Activated CD4-positive, alpha-beta T cell treated with anti-CD3 and anti-CD28 coated beads, Interleukin-2, amount 50 U/mL, for 16 hours (primary cell): ENCODE measurements at regions not wholly inside any gene's neighbourhood (a gene's known extent, or its start where the extent isn't known, plus 50 kb on each side); places are given as distances from the start of the nearest gene placed in this dataset.

Experiments
- DNase-seq: peaks from one replicate; pipeline ENCODE4 v3.0.0-alpha.2; 2020

DNA sequence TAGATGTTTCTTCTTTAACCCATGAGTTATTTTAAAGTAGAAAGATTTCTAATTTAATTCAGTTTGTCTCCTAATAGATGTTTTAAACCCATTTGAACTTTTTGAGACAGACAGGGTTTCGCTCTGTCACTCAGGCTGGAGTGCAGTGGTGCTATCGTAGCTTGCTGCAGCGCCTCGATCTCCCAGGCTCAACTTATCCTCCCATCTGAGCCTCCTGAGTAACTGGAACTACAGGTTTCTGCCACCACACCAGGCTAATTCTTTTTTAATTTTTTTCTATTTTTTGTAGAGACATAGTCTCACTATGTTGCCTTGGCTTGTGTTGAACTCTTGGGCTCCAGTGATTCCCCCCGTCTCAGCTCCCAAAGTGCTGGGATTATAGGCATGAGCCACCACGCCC is 53.0 kb upstream of the RAB18 start:
- no peak for DNase-seq

GRCh38 chr10:27450225-27450624 is 53.9 kb upstream of the RAB18 start:
- no peak for DNase-seq

GRCh38 chr10:27449571-27449970 is 54.5 kb upstream of the RAB18 start:
- no peak for DNase-seq

- DNase-seq: no peak
Observed at GRCh38 chr10:27448921-27449320, 55.2 kb upstream of the RAB18 start.

DNA sequence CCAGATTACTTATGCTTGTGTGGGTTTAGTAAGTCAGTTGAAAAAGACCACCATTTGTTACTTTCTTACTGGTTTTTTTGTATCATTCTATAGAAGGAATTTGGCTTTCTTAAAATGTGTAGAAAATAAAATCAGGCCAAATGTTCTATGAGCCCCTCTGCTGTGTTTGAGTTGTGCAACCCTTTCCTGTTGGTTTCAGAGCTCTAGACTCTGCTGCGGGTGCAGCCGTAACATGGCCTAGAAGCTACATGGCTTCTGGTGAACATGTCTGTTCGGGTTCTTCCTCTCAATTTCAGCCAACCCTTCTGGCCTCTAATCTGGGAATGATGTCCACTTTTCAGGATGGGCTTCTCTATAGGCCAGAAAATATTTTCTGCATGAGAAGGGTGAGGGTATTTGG is 56.6 kb upstream of the RAB18 start:
- no peak for DNase-seq

GRCh38 chr10:27446091-27446918 is 57.8 kb upstream of the RAB18 start:
- peak; percentile 16 for DNase-seq

DNA sequence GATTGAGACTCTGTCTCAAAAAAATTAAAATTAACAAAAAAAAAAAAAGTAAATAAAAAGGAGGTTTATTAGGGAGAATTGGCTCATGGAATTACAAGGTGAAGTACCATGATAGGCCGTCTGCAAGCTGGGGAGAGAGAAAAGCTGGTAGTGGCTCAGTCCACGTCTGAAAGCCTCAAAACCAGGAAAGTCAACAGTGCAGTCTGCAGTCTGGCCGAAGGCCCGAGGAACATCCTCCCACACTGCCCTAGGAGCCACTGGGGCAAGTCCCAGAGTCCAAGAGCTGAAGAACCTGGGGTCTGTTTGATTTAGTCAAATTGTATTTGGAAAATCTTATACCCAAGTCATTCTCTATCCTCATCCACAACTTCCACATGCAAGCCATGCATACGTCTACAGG is 59.0 kb upstream of the RAB18 start:
- DNase-seq: no peak

DNA sequence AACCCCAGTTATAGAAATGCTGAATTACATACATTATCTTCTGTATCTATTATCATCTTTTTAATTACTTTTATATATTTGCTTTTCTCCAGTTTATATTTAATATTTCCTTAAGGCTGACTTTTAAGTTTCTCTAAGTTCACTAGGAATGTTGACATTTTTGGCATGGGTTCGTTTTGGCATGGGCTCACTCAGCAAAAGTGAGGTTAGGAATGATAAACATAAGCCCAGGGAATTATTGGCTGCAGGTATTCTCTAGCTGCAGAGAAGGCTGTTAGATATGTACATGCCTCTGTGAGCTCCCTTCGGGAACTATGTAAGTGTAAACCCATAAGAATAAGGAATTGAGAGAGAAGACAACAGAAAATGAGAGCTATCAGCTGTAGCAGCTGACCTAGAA is 63.6 kb upstream of the RAB18 start:
- no peak for DNase-seq

DNA sequence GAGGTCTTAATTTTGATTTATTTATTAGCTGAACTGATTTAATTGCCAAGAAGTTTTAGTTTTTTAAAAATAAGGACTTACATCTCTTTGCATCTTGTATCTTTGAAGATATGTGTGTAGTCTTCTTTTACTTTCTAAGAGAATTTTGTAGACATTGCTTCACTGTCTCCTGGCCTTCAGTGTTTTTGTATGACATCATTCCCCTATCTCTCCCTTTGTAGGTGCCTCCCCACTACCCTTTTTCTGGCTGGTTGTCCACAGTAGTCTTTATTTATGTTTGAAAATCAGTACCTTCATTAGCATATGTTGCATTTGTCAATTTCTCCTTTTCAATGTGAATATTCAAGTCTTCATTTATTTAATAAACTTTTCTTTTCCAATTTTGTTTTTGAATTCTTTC is 64.1 kb upstream of the RAB18 start:
- DNase-seq: no peak

DNA sequence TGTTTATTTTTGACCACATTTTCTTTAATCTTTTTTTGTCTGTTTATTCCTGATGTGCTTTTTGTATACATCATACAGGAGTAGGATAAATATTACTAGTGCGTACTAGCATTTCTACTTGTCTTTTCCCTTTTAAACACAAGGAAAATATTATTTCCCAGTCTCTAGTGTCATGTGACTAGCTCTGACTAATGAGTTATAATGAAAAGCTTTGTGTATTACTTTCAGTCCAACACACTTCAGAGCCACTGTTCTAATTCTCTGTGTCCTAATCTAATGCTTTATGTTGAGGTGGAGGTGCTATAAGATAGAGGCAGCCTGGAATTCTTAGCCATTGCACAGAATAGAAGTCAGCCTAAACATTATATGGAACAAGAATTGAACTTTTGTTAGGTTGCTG is 65.0 kb upstream of the RAB18 start:
- DNase-seq: no peak

- DNase-seq: no peak
Observed at GRCh38 chr10:27437775-27438174, 66.3 kb upstream of the RAB18 start.

GRCh38 chr10:27436710-27437109 is 67.4 kb upstream of the RAB18 start:
- DNase-seq: no peak

DNA sequence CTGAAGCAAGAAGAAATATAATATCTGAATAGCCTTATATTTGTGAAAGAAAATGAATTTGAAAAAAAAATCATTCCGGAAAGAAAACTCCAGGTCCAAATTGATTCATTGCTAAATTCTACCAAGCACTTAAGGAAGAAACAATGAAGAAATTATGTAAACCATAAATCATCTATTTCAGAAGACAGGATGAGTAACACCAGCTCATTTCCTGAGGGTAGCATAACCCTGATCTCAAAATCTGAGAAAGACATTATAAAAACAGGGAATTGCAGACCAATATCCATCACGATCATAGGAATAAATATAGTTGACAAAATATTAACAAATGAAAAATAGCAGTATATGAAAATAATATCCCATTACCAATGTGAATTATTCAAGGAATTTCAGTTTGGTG is 70.1 kb upstream of the RAB18 start:
- DNase-seq: no peak

GRCh38 chr10:27426948-27427467 is 77.1 kb upstream of the RAB18 start:
- no peak for DNase-seq

DNA sequence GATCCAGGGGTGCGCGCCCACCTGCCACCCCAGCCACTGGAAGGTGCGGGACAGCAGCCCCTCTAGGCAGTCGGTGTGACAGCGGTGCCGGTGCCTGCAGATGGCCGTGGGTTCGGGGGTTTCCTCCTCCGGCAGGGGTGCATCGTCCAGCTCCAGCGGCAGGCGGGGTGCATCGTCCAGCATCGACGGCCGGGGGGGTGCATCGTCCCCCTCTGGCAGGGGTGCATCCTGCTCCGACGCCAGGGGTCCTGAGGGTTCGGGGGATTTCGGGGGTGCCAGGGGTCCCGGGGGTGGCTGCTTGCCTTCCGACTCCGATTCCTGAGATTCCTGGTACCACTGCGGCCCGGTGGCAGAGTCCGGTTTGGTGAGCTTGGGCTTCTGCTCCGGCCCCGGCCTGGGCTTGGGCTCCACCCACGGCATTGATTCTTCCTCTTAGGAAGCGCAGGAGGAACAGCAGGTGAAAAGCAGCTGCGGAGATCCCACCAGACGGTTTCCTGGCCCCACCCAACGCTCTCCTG is 90.2 kb upstream of the RAB18 start:
- DNase-seq: no peak

DNA sequence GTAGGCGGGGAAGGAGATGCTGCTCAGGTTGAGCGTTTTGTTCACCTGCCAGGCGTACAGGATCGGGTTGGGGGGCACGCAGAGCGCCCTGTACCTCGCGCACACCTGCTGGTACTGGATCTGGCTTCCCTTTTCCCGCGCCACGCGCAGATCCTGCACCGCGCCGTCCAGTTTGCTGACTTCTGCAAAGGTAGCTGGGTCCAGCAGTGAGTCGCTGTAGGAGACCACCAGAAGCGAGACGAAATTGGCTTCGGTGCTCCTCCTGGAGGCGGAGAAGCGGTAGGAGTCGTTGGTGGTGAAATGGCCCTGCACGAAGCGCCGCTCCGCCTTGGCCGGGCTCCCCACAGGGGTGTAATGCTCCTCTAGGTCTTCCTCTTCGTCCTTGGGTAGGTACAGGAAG is 90.7 kb upstream of the RAB18 start:
- no peak for DNase-seq

GRCh38 chr10:27410153-27410552 is 94.0 kb upstream of the RAB18 start:
- DNase-seq: no peak

GRCh38 chr10:27407271-27407670 is 96.8 kb upstream of the RAB18 start:
- DNase-seq: no peak

DNA sequence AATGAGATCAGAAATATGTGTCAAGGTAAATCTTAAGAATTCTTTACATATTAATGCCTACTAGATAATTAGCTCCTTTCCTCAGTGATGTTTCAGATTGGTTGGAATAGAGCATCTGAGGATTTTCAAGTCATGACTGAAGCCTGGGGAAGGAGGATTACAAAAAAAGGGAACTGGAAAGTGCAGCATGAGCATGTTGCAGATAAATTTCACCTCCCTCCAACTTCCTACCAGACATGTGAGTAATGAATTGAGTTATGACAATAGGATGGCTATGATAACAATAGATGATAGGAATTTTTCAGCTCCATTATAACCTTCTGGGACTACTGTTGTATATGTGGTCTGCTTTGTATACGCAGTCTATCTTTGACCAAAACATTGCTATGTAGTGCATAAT is 104.2 kb upstream of the RAB18 start:
- no peak for DNase-seq

- DNase-seq: no peak
Observed at GRCh38 chr10:27393961-27394360, 110.1 kb upstream of the RAB18 start.

DNA sequence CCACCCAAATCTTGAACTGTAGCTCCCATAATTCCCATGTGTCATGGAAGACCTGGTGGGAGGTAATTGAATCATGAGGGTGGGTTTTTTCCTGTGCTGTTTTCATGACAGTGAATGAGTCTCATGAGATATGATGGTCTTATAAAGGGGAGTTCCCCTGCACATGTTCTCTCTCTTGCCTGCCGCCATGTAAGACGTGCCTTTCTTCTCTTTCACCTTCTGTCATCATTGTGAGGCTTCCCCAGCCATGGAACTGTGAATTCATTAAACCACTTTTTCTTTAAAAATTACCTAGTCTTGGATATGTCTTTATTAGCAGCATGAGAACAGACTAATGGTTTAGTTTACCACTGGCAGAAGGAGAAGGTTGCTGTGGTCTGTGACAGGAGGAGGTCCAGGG is 111.5 kb upstream of the RAB18 start:
- DNase-seq: no peak

- DNase-seq: no peak
Observed at GRCh38 chr10:27391916-27392315, 112.2 kb upstream of the RAB18 start.

- no peak for DNase-seq
Observed at GRCh38 chr10:27391325-27391724, 112.8 kb upstream of the RAB18 start.

GRCh38 chr10:27390681-27391080 is 113.4 kb upstream of the RAB18 start:
- no peak for DNase-seq
